Transverse colon (tissue), 4 donors: ENCODE measurements at regions not wholly inside any gene's neighbourhood (a gene's known extent, or its start where the extent isn't known, plus 50 kb on each side); places are given as distances from the start of the nearest gene placed in this dataset.
"Not testable (repeated sequence)": the region's sequence is repeated elsewhere in the genome, so short reads cannot be mapped to it uniquely, and the experiment has no call there.

Experiments used
- CTCF ChIP-seq, 5 experiments: fragments of 200-600 bp in 3 of 5; fragments of 450-650 bp in 2 of 5; sonication (generic) in 3 of 5; IDR thresholded peaks; 1 replicate in 2 of 5; 2 replicates in 3 of 5; pipeline ENCODE4 v1.5.1; 2016 to 2017; ENCODE audit warnings: antibody characterized with exemption in 5 of 5, inconsistent platforms in 3 of 5, mild to moderate bottlenecking in 2 of 5, moderate library complexity in 1 of 5
- EP300 ChIP-seq: sonication (generic); formaldehyde crosslinking; IDR thresholded peaks from one replicate; pipeline ENCODE4 v1.6.1; 2017; ENCODE audit warnings: antibody characterized with exemption, low read depth
- POLR2A ChIP-seq: fragments of 450-650 bp; IDR thresholded peaks from one replicate; pipeline ENCODE4 v1.6.1; 2016; ENCODE audit warnings: antibody characterized with exemption, mild to moderate bottlenecking, moderate library complexity
- POLR2AphosphoS5 ChIP-seq, 3 donors: sonication (generic); formaldehyde crosslinking; IDR thresholded peaks; one replicate each; pipeline ENCODE4 v1.6.1; 2016; ENCODE audit warnings: antibody characterized with exemption in 3 of 3

DNA sequence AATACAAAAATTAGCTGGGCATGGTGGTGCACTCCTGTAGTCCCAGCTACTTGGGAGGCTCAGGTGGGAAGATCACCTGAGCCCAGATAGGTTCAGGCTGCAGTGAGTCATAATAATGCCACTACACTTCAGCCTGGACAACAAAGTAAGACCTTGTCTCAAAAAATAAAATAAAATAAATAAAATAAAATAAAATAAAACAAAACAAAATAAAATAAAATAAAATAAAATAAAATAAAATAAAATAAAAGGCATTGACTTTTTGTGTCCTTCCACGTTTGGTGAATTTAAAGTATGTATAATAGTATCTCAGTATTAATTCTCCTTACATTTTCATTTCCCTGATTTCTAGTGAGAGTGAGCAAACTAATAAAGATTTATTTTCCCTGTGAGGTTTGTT lies 113.6 kb downstream of the ZIC1 start:
- TF ChIP-seq CTCF (IDR thresholded peaks at IDR 0.05); POLR2A; POLR2AphosphoS5 (IDR thresholded peaks at IDR 0.05); EP300: not testable (repeated sequence)
